NOMO-1 (cell line): ENCODE measurements at regions not wholly inside any gene's neighbourhood (a gene's known extent, or its start where the extent isn't known, plus 50 kb on each side); places are given as distances from the start of the nearest gene placed in this dataset.

ENCODE experiments used
- DNase-seq, 2 experiments: peaks; one replicate each; lab custom pipeline; 2025; ENCODE audit not compliant: unreplicated experiment in 2 of 2; lab: John Stamatoyannopoulos, UW

- no peak for DNase-seq
These were observed 92.3 kb downstream of the GYPC start for GRCh38 chr2:126748188-126748760.

- DNase-seq = no peak
These were observed 93.1 kb downstream of the GYPC start for GRCh38 chr2:126748929-126749518.

GRCh38 chr2:126749537-126749936 is 93.6 kb downstream of the GYPC start:
- no peak for DNase-seq

- no peak for DNase-seq
These were observed 94.5 kb downstream of the GYPC start for GRCh38 chr2:126750506-126750905.

- DNase-seq = no peak
These were observed 95.5 kb downstream of the GYPC start for GRCh38 chr2:126751477-126751876.

- DNase-seq = no peak
These were observed 96.9 kb downstream of the GYPC start for GRCh38 chr2:126752876-126753275.

GRCh38 chr2:126753501-126754212 is 97.7 kb downstream of the GYPC start:
- no peak for DNase-seq

GRCh38 chr2:126754240-126755004 is 98.5 kb downstream of the GYPC start:
- no peak for DNase-seq

GRCh38 chr2:126756125-126756524 is 100.2 kb downstream of the GYPC start:
- no peak for DNase-seq

GRCh38 chr2:126761256-126761980 is 105.5 kb downstream of the GYPC start:
- no peak for DNase-seq

- no peak for DNase-seq
These were observed 106.3 kb downstream of the GYPC start for GRCh38 chr2:126761981-126762878.

GRCh38 chr2:126764686-126765265 is 108.8 kb downstream of the GYPC start:
- peak in 1 of 2 experiments; percentile 7 for DNase-seq

- no peak for DNase-seq
These were observed 109.4 kb downstream of the GYPC start for GRCh38 chr2:126765395-126765794.

GRCh38 chr2:126766295-126766968 is 110.5 kb downstream of the GYPC start:
- no peak for DNase-seq

- no peak for DNase-seq
These were observed 111.0 kb downstream of the GYPC start for GRCh38 chr2:126766969-126767296.

GRCh38 chr2:126769118-126769517 is 113.2 kb downstream of the GYPC start:
- no peak for DNase-seq

- DNase-seq = no peak
These were observed 114.5 kb downstream of the GYPC start for GRCh38 chr2:126770466-126770865.

GRCh38 chr2:126771094-126771493 is 115.1 kb downstream of the GYPC start:
- DNase-seq = no peak
